GM23338 (cell line): ENCODE measurements at regions not wholly inside any gene's neighbourhood (a gene's known extent, or its start where the extent isn't known, plus 50 kb on each side); places are given as distances from the start of the nearest gene placed in this dataset.
"Not testable (repeated sequence)": the region's sequence is repeated elsewhere in the genome, so short reads cannot be mapped to it uniquely, and the experiment has no call there.

Source experiments
- ATAC-seq: fragments of 200-7000 bp; cut with Tn5 transposase; 3 replicates; pipeline ENCODE4 v1.9.1; 2020
- DNase-seq: peaks from one replicate; pipeline ENCODE4 v3.0.0-alpha.2; 2015; ENCODE audit warnings: low spot score
- H2AFZ ChIP-seq: fragments of 200-600 bp; sonication (generic); 2 replicates; pipeline ENCODE4 v1.8.0; 2016; ENCODE audit warnings: antibody characterized with exemption, mild to moderate bottlenecking, moderate library complexity
- H3F3A ChIP-seq: fragments of 200-600 bp; sonication (generic); replicated peaks from 2 replicates; pipeline ENCODE4 v1.8.0; 2017; ENCODE audit warnings: antibody characterized with exemption, mixed run types, low read depth
- H3K27ac ChIP-seq: fragments of 200-600 bp; sonication (generic); 2 replicates; pipeline ENCODE4 v1.6.1; 2016; ENCODE audit warnings: low read depth
- H3K27me3 ChIP-seq: fragments of 200-600 bp; sonication (generic); 2 replicates; pipeline ENCODE4 v1.8.0; 2016; ENCODE audit warnings: mild to moderate bottlenecking, mixed run types, moderate library complexity; ENCODE audit not compliant: insufficient read depth
- H3K36me3 ChIP-seq: fragments of 200-600 bp; sonication (generic); 2 replicates; pipeline ENCODE4 v1.8.0; 2016; ENCODE audit warnings: mild to moderate bottlenecking; ENCODE audit not compliant: insufficient read depth
- H3K4me1 ChIP-seq: fragments of 200-600 bp; sonication (generic); 2 replicates; pipeline ENCODE4 v1.8.0; 2016; ENCODE audit warnings: mild to moderate bottlenecking, moderate library complexity; ENCODE audit not compliant: insufficient read depth
- H3K4me2 ChIP-seq: fragments of 200-600 bp; sonication (generic); 2 replicates; pipeline ENCODE4 v1.7.1; 2017; ENCODE audit warnings: mixed run types
- H3K4me3 ChIP-seq: fragments of 200-600 bp; sonication (generic); 2 replicates; pipeline ENCODE4 v1.6.1; 2016; ENCODE audit warnings: mixed run types
- H3K79me2 ChIP-seq: fragments of 200-600 bp; sonication (generic); replicated peaks from 2 replicates; pipeline ENCODE4 v1.8.0; 2017; ENCODE audit warnings: mild to moderate bottlenecking; ENCODE audit not compliant: insufficient read depth
- H3K9me2 ChIP-seq: fragments of 200-600 bp; sonication (generic); 2 replicates; pipeline ENCODE4 v1.8.0; 2017; ENCODE audit not compliant: insufficient read depth
- H4K20me1 ChIP-seq: fragments of 200-600 bp; sonication (generic); replicated peaks from 2 replicates; pipeline ENCODE4 v1.8.0; 2017; ENCODE audit warnings: mild to moderate bottlenecking; ENCODE audit not compliant: insufficient read depth
- H3K27ac Mint-ChIP-seq: 2 replicates; pipeline ENCODE4 v1.8.0; 2020; ENCODE audit warnings: inconsistent platforms, mild to moderate bottlenecking, moderate library complexity, mixed read lengths
- H3K27me3 Mint-ChIP-seq: 3 replicates; pipeline ENCODE4 v1.8.0; 2022; ENCODE audit warnings: low read depth, mild to moderate bottlenecking, moderate library complexity, mixed read lengths, inconsistent platforms; ENCODE audit not compliant: insufficient read depth, poor library complexity
- H3K36me3 Mint-ChIP-seq: 3 replicates; pipeline ENCODE4 v1.8.0; 2021; ENCODE audit warnings: low read depth, mild to moderate bottlenecking, inconsistent platforms, moderate library complexity, mixed read lengths
- H3K4me1 Mint-ChIP-seq: 3 replicates; pipeline ENCODE4 v1.8.0; 2020; ENCODE audit warnings: mild to moderate bottlenecking, inconsistent platforms, mixed read lengths
- H3K4me3 Mint-ChIP-seq: 3 replicates; pipeline ENCODE4 v1.8.0; 2021; ENCODE audit warnings: moderate library complexity, mild to moderate bottlenecking, inconsistent platforms, mixed read lengths
- H3K9me3 Mint-ChIP-seq: 3 replicates; pipeline ENCODE4 v1.8.0; 2020; ENCODE audit warnings: moderate library complexity, mild to moderate bottlenecking, inconsistent platforms, mixed read lengths
- EZH2phosphoT487 ChIP-seq: fragments of 200-600 bp; sonication (generic); IDR thresholded peaks from one replicate; pipeline ENCODE4 v1.8.1; 2018; ENCODE audit warnings: antibody characterized with exemption; ENCODE audit not compliant: unreplicated experiment
- STAT1 ChIP-seq: IDR thresholded peaks from one replicate; pipeline ENCODE4 v1.6.1; 2016; ENCODE audit warnings: antibody characterized with exemption; ENCODE audit not compliant: unreplicated experiment
- TF ChIP-seq, protein P1 (sequence below): fragments of 250-450 bp; sonication (Bioruptor Pico); IDR thresholded peaks from 2 replicates; pipeline ENCODE4 v1.5.0; 2020; ENCODE audit warnings: mild to moderate bottlenecking, moderate library complexity
- TF ChIP-seq, protein P2 (sequence below): IDR thresholded peaks from one replicate; pipeline ENCODE4 v1.6.1; 2018; ENCODE audit warnings: antibody characterized with exemption; ENCODE audit not compliant: unreplicated experiment

DNA sequence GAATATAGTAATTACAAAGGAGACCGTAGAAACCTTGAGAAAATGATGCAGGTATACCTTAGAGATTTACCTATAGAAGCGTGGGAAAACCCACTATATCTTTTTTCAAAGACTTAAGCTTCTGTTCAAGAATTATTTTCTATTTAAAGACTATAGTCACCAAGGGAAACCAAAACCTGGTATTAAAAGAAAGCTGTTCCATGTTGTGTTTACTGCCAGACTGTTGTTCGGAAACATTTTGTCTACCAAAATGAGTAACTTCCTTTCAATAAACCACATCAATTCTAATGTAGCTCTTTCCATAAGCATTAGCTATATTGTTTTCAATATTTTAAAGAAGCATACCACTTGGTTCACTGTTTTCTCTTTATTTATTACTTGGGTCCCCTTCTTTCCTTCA lies 182.9 kb upstream of the SLITRK6 start:
- H3K9me3 Mint-ChIP-seq = no peaks in the 10 kb centered on the region
- no peaks in the 10 kb centered on the region for H3K4me1 ChIP-seq
- H3K36me3 Mint-ChIP-seq = no peaks in the 10 kb centered on the region
- H3K4me1 Mint-ChIP-seq = no peaks in the 10 kb centered on the region
- no peak overlapping the region for H3K4me2 ChIP-seq
- no peaks in the 10 kb centered on the region for H3F3A ChIP-seq
- H4K20me1 ChIP-seq = no peaks in the 10 kb centered on the region
- no peak overlapping the region for H2AFZ ChIP-seq
- no peaks in the 10 kb centered on the region for H3K79me2 ChIP-seq
- H3K27ac ChIP-seq = no peak overlapping the region
- H3K27me3 Mint-ChIP-seq = no peaks in the 10 kb centered on the region
- no peak overlapping the region for H3K27ac Mint-ChIP-seq
- no peak for ATAC-seq
- no peak for DNase-seq
- no peaks in the 10 kb centered on the region for H3K27me3 ChIP-seq
- no peaks in the 10 kb centered on the region for H3K36me3 ChIP-seq
- no peak overlapping the region for H3K4me3 ChIP-seq
- TF ChIP-seq, protein P1, sequence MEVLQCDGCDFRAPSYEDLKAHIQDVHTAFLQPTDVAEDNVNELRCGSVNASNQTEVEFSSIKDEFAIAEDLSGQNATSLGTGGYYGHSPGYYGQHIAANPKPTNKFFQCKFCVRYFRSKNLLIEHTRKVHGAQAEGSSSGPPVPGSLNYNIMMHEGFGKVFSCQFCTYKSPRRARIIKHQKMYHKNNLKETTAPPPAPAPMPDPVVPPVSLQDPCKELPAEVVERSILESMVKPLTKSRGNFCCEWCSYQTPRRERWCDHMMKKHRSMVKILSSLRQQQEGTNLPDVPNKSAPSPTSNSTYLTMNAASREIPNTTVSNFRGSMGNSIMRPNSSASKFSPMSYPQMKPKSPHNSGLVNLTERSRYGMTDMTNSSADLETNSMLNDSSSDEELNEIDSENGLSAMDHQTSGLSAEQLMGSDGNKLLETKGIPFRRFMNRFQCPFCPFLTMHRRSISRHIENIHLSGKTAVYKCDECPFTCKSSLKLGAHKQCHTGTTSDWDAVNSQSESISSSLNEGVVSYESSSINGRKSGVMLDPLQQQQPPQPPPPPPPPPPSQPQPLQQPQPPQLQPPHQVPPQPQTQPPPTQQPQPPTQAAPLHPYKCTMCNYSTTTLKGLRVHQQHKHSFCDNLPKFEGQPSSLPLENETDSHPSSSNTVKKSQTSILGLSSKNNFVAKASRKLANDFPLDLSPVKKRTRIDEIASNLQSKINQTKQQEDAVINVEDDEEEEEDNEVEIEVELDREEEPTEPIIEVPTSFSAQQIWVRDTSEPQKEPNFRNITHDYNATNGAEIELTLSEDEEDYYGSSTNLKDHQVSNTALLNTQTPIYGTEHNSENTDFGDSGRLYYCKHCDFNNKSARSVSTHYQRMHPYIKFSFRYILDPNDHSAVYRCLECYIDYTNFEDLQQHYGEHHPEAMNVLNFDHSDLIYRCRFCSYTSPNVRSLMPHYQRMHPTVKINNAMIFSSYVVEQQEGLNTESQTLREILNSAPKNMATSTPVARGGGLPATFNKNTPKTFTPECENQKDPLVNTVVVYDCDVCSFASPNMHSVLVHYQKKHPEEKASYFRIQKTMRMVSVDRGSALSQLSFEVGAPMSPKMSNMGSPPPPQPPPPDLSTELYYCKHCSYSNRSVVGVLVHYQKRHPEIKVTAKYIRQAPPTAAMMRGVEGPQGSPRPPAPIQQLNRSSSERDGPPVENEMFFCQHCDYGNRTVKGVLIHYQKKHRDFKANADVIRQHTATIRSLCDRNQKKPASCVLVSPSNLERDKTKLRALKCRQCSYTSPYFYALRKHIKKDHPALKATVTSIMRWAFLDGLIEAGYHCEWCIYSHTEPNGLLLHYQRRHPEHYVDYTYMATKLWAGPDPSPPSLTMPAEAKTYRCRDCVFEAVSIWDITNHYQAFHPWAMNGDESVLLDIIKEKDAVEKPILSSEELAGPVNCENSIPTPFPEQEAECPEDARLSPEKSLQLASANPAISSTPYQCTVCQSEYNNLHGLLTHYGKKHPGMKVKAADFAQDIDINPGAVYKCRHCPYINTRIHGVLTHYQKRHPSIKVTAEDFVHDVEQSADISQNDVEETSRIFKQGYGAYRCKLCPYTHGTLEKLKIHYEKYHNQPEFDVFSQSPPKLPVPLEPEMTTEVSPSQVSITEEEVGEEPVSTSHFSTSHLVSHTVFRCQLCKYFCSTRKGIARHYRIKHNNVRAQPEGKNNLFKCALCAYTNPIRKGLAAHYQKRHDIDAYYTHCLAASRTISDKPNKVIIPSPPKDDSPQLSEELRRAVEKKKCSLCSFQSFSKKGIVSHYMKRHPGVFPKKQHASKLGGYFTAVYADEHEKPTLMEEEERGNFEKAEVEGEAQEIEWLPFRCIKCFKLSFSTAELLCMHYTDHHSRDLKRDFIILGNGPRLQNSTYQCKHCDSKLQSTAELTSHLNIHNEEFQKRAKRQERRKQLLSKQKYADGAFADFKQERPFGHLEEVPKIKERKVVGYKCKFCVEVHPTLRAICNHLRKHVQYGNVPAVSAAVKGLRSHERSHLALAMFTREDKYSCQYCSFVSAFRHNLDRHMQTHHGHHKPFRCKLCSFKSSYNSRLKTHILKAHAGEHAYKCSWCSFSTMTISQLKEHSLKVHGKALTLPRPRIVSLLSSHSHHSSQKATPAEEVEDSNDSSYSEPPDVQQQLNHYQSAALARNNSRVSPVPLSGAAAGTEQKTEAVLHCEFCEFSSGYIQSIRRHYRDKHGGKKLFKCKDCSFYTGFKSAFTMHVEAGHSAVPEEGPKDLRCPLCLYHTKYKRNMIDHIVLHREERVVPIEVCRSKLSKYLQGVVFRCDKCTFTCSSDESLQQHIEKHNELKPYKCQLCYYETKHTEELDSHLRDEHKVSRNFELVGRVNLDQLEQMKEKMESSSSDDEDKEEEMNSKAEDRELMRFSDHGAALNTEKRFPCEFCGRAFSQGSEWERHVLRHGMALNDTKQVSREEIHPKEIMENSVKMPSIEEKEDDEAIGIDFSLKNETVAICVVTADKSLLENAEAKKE (CRISPR knock-in tag) = no peak
- TF ChIP-seq STAT1 (no peak), EZH2phosphoT487 (no peak)
- TF ChIP-seq, protein P2, sequence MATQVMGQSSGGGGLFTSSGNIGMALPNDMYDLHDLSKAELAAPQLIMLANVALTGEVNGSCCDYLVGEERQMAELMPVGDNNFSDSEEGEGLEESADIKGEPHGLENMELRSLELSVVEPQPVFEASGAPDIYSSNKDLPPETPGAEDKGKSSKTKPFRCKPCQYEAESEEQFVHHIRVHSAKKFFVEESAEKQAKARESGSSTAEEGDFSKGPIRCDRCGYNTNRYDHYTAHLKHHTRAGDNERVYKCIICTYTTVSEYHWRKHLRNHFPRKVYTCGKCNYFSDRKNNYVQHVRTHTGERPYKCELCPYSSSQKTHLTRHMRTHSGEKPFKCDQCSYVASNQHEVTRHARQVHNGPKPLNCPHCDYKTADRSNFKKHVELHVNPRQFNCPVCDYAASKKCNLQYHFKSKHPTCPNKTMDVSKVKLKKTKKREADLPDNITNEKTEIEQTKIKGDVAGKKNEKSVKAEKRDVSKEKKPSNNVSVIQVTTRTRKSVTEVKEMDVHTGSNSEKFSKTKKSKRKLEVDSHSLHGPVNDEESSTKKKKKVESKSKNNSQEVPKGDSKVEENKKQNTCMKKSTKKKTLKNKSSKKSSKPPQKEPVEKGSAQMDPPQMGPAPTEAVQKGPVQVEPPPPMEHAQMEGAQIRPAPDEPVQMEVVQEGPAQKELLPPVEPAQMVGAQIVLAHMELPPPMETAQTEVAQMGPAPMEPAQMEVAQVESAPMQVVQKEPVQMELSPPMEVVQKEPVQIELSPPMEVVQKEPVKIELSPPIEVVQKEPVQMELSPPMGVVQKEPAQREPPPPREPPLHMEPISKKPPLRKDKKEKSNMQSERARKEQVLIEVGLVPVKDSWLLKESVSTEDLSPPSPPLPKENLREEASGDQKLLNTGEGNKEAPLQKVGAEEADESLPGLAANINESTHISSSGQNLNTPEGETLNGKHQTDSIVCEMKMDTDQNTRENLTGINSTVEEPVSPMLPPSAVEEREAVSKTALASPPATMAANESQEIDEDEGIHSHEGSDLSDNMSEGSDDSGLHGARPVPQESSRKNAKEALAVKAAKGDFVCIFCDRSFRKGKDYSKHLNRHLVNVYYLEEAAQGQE = no peak
- no peak overlapping the region for H3K4me3 Mint-ChIP-seq
- H3K9me2 ChIP-seq = no peaks in the 10 kb centered on the region

DNA sequence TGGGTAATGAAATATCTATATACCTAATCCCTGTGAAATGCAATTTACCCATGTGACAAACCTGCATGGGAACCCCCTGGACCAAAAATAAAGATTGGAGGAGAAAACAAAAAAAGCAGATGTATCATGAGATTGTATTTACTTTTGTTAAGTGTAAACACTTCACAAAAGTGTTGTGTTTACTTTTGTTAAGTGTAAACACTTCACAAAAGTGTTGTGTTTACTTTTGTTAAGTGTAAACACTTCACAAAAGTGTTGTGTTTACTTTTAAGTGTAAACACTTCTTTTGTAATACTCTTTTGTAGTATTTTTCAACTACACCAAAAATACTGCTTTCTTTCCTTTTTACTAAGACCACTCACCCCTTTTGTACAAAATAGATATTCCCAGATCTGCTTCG lies 181.2 kb upstream of the SLITRK6 start:
- H3K27me3 ChIP-seq, H3K27ac ChIP-seq, H3K9me2 ChIP-seq, H3F3A ChIP-seq, H3K27ac Mint-ChIP-seq, H3K36me3 ChIP-seq, ATAC-seq, DNase-seq, H3K4me3 ChIP-seq, H4K20me1 ChIP-seq, H3K4me2 ChIP-seq, H3K79me2 ChIP-seq, H3K36me3 Mint-ChIP-seq, H2AFZ ChIP-seq, H3K4me1 Mint-ChIP-seq, H3K4me1 ChIP-seq, H3K4me3 Mint-ChIP-seq, H3K27me3 Mint-ChIP-seq, H3K9me3 Mint-ChIP-seq: not testable (repeated sequence)
